HCT116 (cell line): ENCODE measurements at regions not wholly inside any gene's neighbourhood (a gene's known extent, or its start where the extent isn't known, plus 50 kb on each side); places are given as distances from the start of the nearest gene placed in this dataset.

ENCODE experiments used
- ATAC-seq: fragments of 200-7000 bp; cut with Tn5 transposase; 2 replicates; pipeline ENCODE4 v1.9.1; 2020; ENCODE audit warnings: mild to moderate bottlenecking, moderate library complexity
- BruUV-seq: library from RNA; stranded (reverse); fragments of 400-500 nt; replicated peaks from 2 replicates; lab custom pipeline; 2021; lab: Mats Ljungman, UMichigan
- CTCF ChIA-PET: fragments of 300-600 bp; sonication (Branson Sonifier 250); formaldehyde crosslinking; loops from one replicate; lab custom pipeline; 2021; ENCODE audit warnings: antibody characterized with exemption; lab: Charles Lee
- POLR2A ChIA-PET: fragments of 300-600, 350-600 bp; sonication (Branson Sonifier 250); formaldehyde crosslinking; loops from one replicate; lab custom pipeline; 2021; ENCODE audit warnings: antibody characterized with exemption; lab: Charles Lee
- RAD21 ChIA-PET, 2 experiments: fragments of 300-600 bp; sonication (Branson Sonifier 250); formaldehyde crosslinking; loops; one replicate each; lab custom pipeline; 2023; ENCODE audit warnings: low total read pairs in 2 of 2; ENCODE audit not compliant: uncharacterized antibody in 2 of 2, unreplicated experiment in 2 of 2, low non-redundant PET in 1 of 2; lab: Charles Lee
- DNase-seq: peaks from one replicate; pipeline ENCODE4 v3.0.0-alpha.2; 2010; ENCODE audit warnings: low read depth, low spot score
- H2AFZ ChIP-seq: fragments of 200-600 bp; shearing (Covaris generic), sonication (generic); 2 replicates; pipeline ENCODE4 v1.6.1; 2017; ENCODE audit warnings: low read depth, mixed run types, mixed read lengths, antibody characterized with exemption, low read length; ENCODE audit not compliant: poor library complexity, severe bottlenecking
- H3K27ac ChIP-seq: 2 replicates; pipeline ENCODE4 v1.5.1; 2012; ENCODE audit warnings: low read depth, low read length
- H3K27me3 ChIP-seq: fragments of 200-600 bp; sonication (generic); 2 replicates; pipeline ENCODE4 v1.6.1; 2016; ENCODE audit warnings: mixed run types, low read length, mixed read lengths; ENCODE audit not compliant: insufficient read depth
- H3K36me3 ChIP-seq, 2 experiments: fragments of 200-500 bp in 1 of 2; fragments of 200-600 bp in 1 of 2; sonication (Bioruptor generic) in 1 of 2; sonication (generic) in 1 of 2; 2 replicates each; pipeline versions ENCODE4 v1.5.1 to v1.6.1; 2014 to 2016; ENCODE audit warnings: low read length in 2 of 2, inconsistent platforms in 1 of 2, mixed read lengths in 1 of 2, mixed run types in 1 of 2; ENCODE audit not compliant: insufficient read depth in 2 of 2, control insufficient read depth in 1 of 2
- H3K4me1 ChIP-seq, 2 experiments: fragments of 200-600 bp in 1 of 2; sonication (generic) in 1 of 2; 2 replicates each; pipeline versions ENCODE4 v1.5.1 to v1.6.1; 2012 to 2017; ENCODE audit warnings: low read length in 2 of 2, inconsistent platforms in 1 of 2, mild to moderate bottlenecking in 1 of 2, mixed read lengths in 1 of 2, mixed run types in 1 of 2, moderate library complexity in 1 of 2; ENCODE audit not compliant: insufficient read depth in 2 of 2, control insufficient read depth in 1 of 2
- H3K4me2 ChIP-seq: fragments of 200-600 bp; sonication (generic); 2 replicates; pipeline ENCODE4 v1.6.1; 2017; ENCODE audit warnings: mixed run types, low read length, mixed read lengths
- H3K4me3 ChIP-seq, 2 experiments: fragments of 200-600 bp in 1 of 2; sonication (generic) in 1 of 2; replicated peaks in 1 of 2; 2 replicates each; pipeline ENCODE4 v1.5.1; 2011 to 2016; ENCODE audit warnings: low read length in 2 of 2, control low read depth in 1 of 2, low read depth in 1 of 2, mild to moderate bottlenecking in 1 of 2, mixed read lengths in 1 of 2, mixed run types in 1 of 2
- H3K79me2 ChIP-seq: fragments of 200-600 bp; sonication (generic); 2 replicates; pipeline ENCODE4 v1.6.1; 2017; ENCODE audit warnings: mild to moderate bottlenecking, mixed run types, low read length, moderate library complexity, mixed read lengths; ENCODE audit not compliant: insufficient read depth
- H3K9ac ChIP-seq: fragments of 200-600 bp; sonication (generic); 2 replicates; pipeline ENCODE4 v1.6.1; 2016; ENCODE audit warnings: low read length, mixed read lengths
- H3K9me2 ChIP-seq: fragments of 200-600 bp; sonication (generic), shearing (Covaris generic); 2 replicates; pipeline ENCODE4 v1.6.1; 2017; ENCODE audit warnings: mixed run types, mild to moderate bottlenecking, moderate library complexity; ENCODE audit not compliant: insufficient read depth
- H3K9me3 ChIP-seq, 2 experiments: fragments of 200-500 bp in 1 of 2; fragments of 200-600 bp in 1 of 2; sonication (Bioruptor generic) in 1 of 2; sonication (generic) in 1 of 2; 2 replicates each; pipeline ENCODE4 v1.6.1; 2014 to 2017; ENCODE audit warnings: low read length in 2 of 2, mixed read lengths in 2 of 2, inconsistent platforms in 1 of 2, low read depth in 1 of 2, mild to moderate bottlenecking in 1 of 2, mixed run types in 1 of 2, moderate library complexity in 1 of 2; ENCODE audit not compliant: control insufficient read depth in 1 of 2, insufficient read depth in 1 of 2
- H4K20me1 ChIP-seq: fragments of 200-600 bp; sonication (generic), shearing (Covaris generic); 2 replicates; pipeline ENCODE4 v1.6.1; 2017; ENCODE audit warnings: mixed run types, mild to moderate bottlenecking, moderate library complexity; ENCODE audit not compliant: insufficient read depth
- ELF1 ChIP-seq: IDR thresholded peaks from 2 replicates; pipeline ENCODE4 v1.6.1; 2012; ENCODE audit warnings: low read depth, borderline replicate concordance
- EZH2phosphoT487 ChIP-seq: fragments of 200-600 bp; IDR thresholded peaks from 2 replicates; pipeline ENCODE4 v1.6.1; 2018; ENCODE audit warnings: antibody characterized with exemption, borderline replicate concordance
- POLR2A ChIP-seq: IDR thresholded peaks from 2 replicates; pipeline ENCODE4 v1.7.0; 2011; ENCODE audit warnings: borderline replicate concordance; ENCODE audit not compliant: insufficient read depth, insufficient read length; ENCODE audit errors: extremely low read depth
- REST ChIP-seq: IDR thresholded peaks from 2 replicates; pipeline ENCODE4 v1.6.1; 2012; ENCODE audit warnings: low read depth
- SIN3A ChIP-seq: IDR thresholded peaks from 2 replicates; pipeline ENCODE4 v1.6.1; 2012; ENCODE audit warnings: low read depth
- SP1 ChIP-seq: IDR thresholded peaks from 2 replicates; pipeline ENCODE4 v1.6.1; 2012; ENCODE audit warnings: low read depth
- intact Hi-C: fragments of 100-400 bp; cut with micrococcal nuclease; formaldehyde crosslinking; loops from 2 replicates; pipeline ENCODE4 v1.10.0; 2022
- TF ChIP-seq, protein P1 (sequence below): IDR thresholded peaks from 2 replicates; pipeline ENCODE4 v1.6.1; 2011; ENCODE audit warnings: mild to moderate bottlenecking, low read length, moderate library complexity; ENCODE audit not compliant: insufficient replicate concordance; ENCODE audit errors: extremely low read depth
- TF ChIP-seq, protein P2 (sequence below): IDR thresholded peaks from 2 replicates; pipeline ENCODE4 v1.6.1; 2012

GRCh38 chr12:41993283-41993682 is 151.4 kb downstream of the GXYLT1 start (continued):
- TF ChIP-seq REST = no peak
- TF ChIP-seq, protein P1, sequence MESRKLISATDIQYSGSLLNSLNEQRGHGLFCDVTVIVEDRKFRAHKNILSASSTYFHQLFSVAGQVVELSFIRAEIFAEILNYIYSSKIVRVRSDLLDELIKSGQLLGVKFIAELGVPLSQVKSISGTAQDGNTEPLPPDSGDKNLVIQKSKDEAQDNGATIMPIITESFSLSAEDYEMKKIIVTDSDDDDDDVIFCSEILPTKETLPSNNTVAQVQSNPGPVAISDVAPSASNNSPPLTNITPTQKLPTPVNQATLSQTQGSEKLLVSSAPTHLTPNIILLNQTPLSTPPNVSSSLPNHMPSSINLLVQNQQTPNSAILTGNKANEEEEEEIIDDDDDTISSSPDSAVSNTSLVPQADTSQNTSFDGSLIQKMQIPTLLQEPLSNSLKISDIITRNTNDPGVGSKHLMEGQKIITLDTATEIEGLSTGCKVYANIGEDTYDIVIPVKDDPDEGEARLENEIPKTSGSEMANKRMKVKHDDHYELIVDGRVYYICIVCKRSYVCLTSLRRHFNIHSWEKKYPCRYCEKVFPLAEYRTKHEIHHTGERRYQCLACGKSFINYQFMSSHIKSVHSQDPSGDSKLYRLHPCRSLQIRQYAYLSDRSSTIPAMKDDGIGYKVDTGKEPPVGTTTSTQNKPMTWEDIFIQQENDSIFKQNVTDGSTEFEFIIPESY = no peak

- ChIA-PET CTCF (no interaction called here), POLR2A (no interaction called here), RAD21 (no interaction called here)
- Histone ChIP-seq H4K20me1 (no peaks in the 10 kb centered on the region), H3K9me2 (no peaks in the 10 kb centered on the region), H3K27ac (no peak overlapping the region), H3K4me2 (no peak overlapping the region), H3K27me3 (no peaks in the 10 kb centered on the region), H3K36me3 (no peaks in the 10 kb centered on the region), H2AFZ (no peak overlapping the region), H3K9me3 (no peaks in the 10 kb centered on the region), H3K4me3 (no peak overlapping the region), H3K9ac (no peak overlapping the region), H3K4me1 (no peaks in the 10 kb centered on the region), H3K79me2 (no peaks in the 10 kb centered on the region)
- no peak for DNase-seq
- BruUV-seq = no TSS peak
- intact Hi-C loops = no loop called here
- no peak for ATAC-seq
- TF ChIP-seq ELF1 (no peak), SIN3A (no peak), SP1 (no peak), POLR2A (no peak), EZH2phosphoT487 (no peak)
- TF ChIP-seq, protein P2, sequence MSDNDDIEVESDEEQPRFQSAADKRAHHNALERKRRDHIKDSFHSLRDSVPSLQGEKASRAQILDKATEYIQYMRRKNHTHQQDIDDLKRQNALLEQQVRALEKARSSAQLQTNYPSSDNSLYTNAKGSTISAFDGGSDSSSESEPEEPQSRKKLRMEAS = no peak
Observed at GRCh38 chr12:41992692-41993215, 151.9 kb downstream of the GXYLT1 start.
